ENCODE measurements at regions not wholly inside any gene's neighbourhood (a gene's known extent, or its start where the extent isn't known, plus 50 kb on each side); places are given as distances from the start of the nearest gene placed in this dataset.

DNA sequence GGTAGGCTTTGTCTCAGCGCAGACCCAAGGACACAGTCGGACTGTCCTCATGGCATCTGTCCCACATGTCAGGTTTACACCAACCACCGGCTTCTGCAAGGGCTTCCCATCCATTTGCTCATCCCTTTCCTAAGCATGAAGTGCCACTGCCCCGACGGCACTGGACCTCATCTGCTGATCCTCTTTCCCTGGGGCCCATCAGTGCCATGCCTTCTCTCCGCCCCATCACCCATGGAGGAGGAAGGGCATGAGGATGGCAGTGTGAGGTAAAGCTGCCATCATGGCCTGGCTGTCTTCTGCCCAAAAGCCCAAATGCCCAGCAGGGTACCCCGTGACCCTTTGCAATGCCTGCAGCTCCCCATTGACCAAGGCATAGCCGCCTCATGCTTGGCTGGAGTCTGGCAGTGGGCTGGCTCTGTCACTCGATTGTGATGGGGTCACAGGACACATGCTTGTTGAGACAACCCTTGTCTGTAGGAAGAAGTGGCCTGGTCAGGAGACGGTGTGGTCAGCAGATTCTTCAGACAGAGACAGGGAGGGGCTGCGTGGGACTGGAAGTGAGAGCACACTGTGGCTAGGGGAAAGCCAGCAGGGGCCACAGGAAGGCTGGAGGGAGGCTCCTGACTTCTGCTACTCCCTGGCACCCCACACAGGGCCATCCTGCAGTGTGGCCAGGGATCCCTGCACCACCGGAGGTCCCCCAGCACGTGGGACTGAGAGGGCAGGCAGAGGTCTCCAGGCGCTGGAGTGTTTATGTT is 493.7 kb upstream of the HS6ST1 start:
- no peaks in the 10 kb centered on the region for H3K9me1 ChIP-seq (ENCODE audit: control insufficient read depth, insufficient read depth, low read length)
- WGBS (ENCODE audit: insufficient coverage, low coverage, missing lambda C conversion rate), result 1% methylated on average over 14 of the region's 14 CpGs
- no peaks in the 10 kb centered on the region for H3K9me3 ChIP-seq (replicated peaks; ENCODE audit: control insufficient read depth, insufficient read depth, low read depth, low read length)
- no peak overlapping the region for H3K9ac ChIP-seq (ENCODE audit: insufficient read depth in 1 of 2, low read depth in 2 of 2, low read length in 2 of 2)
- no peaks in the 10 kb centered on the region for H3K36me3 ChIP-seq (ENCODE audit: control insufficient read depth, insufficient read depth, low read length)
- no peak for ATAC-seq
- H3K4me2 ChIP-seq (ENCODE audit: insufficient read depth, low read length), result no peak overlapping the region
- ChIA-PET POLR2A (no interaction called here), CTCF (ENCODE audit: low intra/inter-chr PET ratio) (no interaction called here)
- FAIRE-seq, result no peak
- no peak overlapping the region for H3K4me3 ChIP-seq
- no peaks in the 10 kb centered on the region for H3K27me3 ChIP-seq (ENCODE audit: control insufficient read depth in 2 of 2, insufficient read depth in 2 of 2, low read length in 2 of 2)
- H3K4me1 ChIP-seq (replicated peaks in 1 of 2; ENCODE audit: control insufficient read depth in 2 of 2, insufficient read depth in 2 of 2, low read length in 2 of 2), result no peaks in the 10 kb centered on the region
- no peak overlapping the region for H3K27ac ChIP-seq (ENCODE audit: extremely low read depth, low read depth, low read length)
- no peaks in the 10 kb centered on the region for H4K20me1 ChIP-seq (replicated peaks; ENCODE audit: control insufficient read depth, insufficient read depth, low read length)
- no peak overlapping the region for H2AFZ ChIP-seq (ENCODE audit: low read depth, low read length)
- in situ Hi-C loops (cut with MboI), result no loop called here
- TF ChIP-seq ZNF589 (CRISPR knock-in tag; IDR thresholded peaks at IDR 0.05; ENCODE audit: low read depth) (no peak), DIDO1 (tag; IDR thresholded peaks at IDR 0.05; ENCODE audit: low read depth) (no peak), ZNF324 (CRISPR knock-in tag; IDR thresholded peaks at IDR 0.05) (no peak), ZNF76 (CRISPR knock-in tag; IDR thresholded peaks at IDR 0.05; ENCODE audit: borderline replicate concordance) (no peak), TBL1XR1 (IDR thresholded peaks at IDR 0.05; ENCODE audit: low read length in 2 of 2) (no peak), SP1 (CRISPR knock-in tag; IDR thresholded peaks at IDR 0.05) (no peak), CTBP1 (IDR thresholded peaks at IDR 0.05; ENCODE audit: borderline replicate concordance) (no peak), RBM15 (IDR thresholded peaks at IDR 0.05; ENCODE audit: insufficient read depth, low read length) (no peak), JUND (IDR thresholded peaks at IDR 0.05; ENCODE audit: borderline replicate concordance, low read depth, low read length) (no peak), JUND (tag; IDR thresholded peaks at IDR 0.05; ENCODE audit: borderline replicate concordance, low read depth, low read length) (no peak), ZNF124 (CRISPR knock-in tag; IDR thresholded peaks at IDR 0.05) (no peak), STAG1 (CRISPR knock-in tag; IDR thresholded peaks at IDR 0.05; ENCODE audit: borderline replicate concordance) (no peak)
- TF ChIP-seq, protein P1, sequence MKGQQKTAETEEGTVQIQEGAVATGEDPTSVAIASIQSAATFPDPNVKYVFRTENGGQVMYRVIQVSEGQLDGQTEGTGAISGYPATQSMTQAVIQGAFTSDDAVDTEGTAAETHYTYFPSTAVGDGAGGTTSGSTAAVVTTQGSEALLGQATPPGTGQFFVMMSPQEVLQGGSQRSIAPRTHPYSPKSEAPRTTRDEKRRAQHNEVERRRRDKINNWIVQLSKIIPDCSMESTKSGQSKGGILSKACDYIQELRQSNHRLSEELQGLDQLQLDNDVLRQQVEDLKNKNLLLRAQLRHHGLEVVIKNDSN (CRISPR knock-in tag; IDR thresholded peaks at IDR 0.05), result no peak
- TF ChIP-seq, protein P2, sequence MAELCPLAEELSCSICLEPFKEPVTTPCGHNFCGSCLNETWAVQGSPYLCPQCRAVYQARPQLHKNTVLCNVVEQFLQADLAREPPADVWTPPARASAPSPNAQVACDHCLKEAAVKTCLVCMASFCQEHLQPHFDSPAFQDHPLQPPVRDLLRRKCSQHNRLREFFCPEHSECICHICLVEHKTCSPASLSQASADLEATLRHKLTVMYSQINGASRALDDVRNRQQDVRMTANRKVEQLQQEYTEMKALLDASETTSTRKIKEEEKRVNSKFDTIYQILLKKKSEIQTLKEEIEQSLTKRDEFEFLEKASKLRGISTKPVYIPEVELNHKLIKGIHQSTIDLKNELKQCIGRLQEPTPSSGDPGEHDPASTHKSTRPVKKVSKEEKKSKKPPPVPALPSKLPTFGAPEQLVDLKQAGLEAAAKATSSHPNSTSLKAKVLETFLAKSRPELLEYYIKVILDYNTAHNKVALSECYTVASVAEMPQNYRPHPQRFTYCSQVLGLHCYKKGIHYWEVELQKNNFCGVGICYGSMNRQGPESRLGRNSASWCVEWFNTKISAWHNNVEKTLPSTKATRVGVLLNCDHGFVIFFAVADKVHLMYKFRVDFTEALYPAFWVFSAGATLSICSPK (IDR thresholded peaks at IDR 0.05; ENCODE audit: borderline replicate concordance), result no peak
- DNase-seq (ENCODE audit: extremely low read depth in 1 of 4, low spot score in 3 of 4), result no peak
- H3K79me2 ChIP-seq (ENCODE audit: control insufficient read depth, insufficient read depth, low read length), result no peaks in the 10 kb centered on the region
- BruUV-seq (replicated peaks), result no TSS peak
- intact Hi-C loops (cut with micrococcal nuclease), result no loop called here
